ENCODE measurements at regions not wholly inside any gene's neighbourhood (a gene's known extent, or its start where the extent isn't known, plus 50 kb on each side); places are given as distances from the start of the nearest gene placed in this dataset.

GRCh38 chr2:62447411-62447810 lies 58.6 kb downstream of the TMEM17 start:
- peaks cover 29% of the 10 kb centered on the region for H3K27me3 ChIP-seq (ENCODE audit: control insufficient read depth, insufficient read depth, low read length)
- no peak overlapping the region for H3K27ac ChIP-seq (ENCODE audit: low read depth, low read length)
- H3K4me3 ChIP-seq (ENCODE audit: low read depth, low read length) = no peak overlapping the region
- H3K9me3 ChIP-seq (ENCODE audit: control insufficient read depth, insufficient read depth, low read length) = no peaks in the 10 kb centered on the region
- DNase-seq (ENCODE audit: low read depth, low spot score) = no peak
- CTCF ChIA-PET = interaction anchor here (0.9 kb wide), 1 partner anchor 328 kb away, joined by 4 read pairs; no protein-coding TSS in a partner anchor
- TF ChIP-seq, protein P1, sequence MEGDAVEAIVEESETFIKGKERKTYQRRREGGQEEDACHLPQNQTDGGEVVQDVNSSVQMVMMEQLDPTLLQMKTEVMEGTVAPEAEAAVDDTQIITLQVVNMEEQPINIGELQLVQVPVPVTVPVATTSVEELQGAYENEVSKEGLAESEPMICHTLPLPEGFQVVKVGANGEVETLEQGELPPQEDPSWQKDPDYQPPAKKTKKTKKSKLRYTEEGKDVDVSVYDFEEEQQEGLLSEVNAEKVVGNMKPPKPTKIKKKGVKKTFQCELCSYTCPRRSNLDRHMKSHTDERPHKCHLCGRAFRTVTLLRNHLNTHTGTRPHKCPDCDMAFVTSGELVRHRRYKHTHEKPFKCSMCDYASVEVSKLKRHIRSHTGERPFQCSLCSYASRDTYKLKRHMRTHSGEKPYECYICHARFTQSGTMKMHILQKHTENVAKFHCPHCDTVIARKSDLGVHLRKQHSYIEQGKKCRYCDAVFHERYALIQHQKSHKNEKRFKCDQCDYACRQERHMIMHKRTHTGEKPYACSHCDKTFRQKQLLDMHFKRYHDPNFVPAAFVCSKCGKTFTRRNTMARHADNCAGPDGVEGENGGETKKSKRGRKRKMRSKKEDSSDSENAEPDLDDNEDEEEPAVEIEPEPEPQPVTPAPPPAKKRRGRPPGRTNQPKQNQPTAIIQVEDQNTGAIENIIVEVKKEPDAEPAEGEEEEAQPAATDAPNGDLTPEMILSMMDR (IDR thresholded peaks at IDR 0.05; ENCODE audit: low read depth, low read length) = no peak
- POLR2A ChIA-PET = no interaction called here

GRCh38 chr2:62446491-62446890 lies 59.5 kb downstream of the TMEM17 start:
- ChIA-PET CTCF (interaction anchor here (1.0 to 1.3 kb wide), 2 partner anchors 11 to 453 kb away, joined by 3 to 4 read pairs; no protein-coding TSS in a partner anchor), POLR2A (no interaction called here)
- Histone ChIP-seq H3K27ac (ENCODE audit: low read depth, low read length) (no peak overlapping the region), H3K9me3 (ENCODE audit: control insufficient read depth, insufficient read depth, low read length) (no peaks in the 10 kb centered on the region), H3K4me3 (ENCODE audit: low read depth, low read length) (no peak overlapping the region), H3K27me3 (ENCODE audit: control insufficient read depth, insufficient read depth, low read length) (peaks cover 32% of the 10 kb centered on the region)
- no peak for DNase-seq (ENCODE audit: low read depth, low spot score)
- TF ChIP-seq, protein P1 (IDR thresholded peaks at IDR 0.05; ENCODE audit: low read depth, low read length) = no peak

- POLR2A ChIA-PET = no interaction called here
- Histone ChIP-seq H3K9me3 (ENCODE audit: control insufficient read depth, insufficient read depth, low read length) (no peaks in the 10 kb centered on the region), H3K27ac (ENCODE audit: low read depth, low read length) (no peak overlapping the region), H3K4me3 (ENCODE audit: low read depth, low read length) (no peak overlapping the region), H3K27me3 (ENCODE audit: control insufficient read depth, insufficient read depth, low read length) (peaks cover 31% of the 10 kb centered on the region)
- CTCF ChIA-PET = interaction anchor here (0.6 to 2.2 kb wide), 4 partner anchors 13 to 451 kb away, joined by 3 to 13 read pairs (median 3); no protein-coding TSS in a partner anchor
- TF ChIP-seq, protein P1 (IDR thresholded peaks at IDR 0.05; ENCODE audit: low read depth, low read length) = no peak
- no peak for DNase-seq (ENCODE audit: low read depth, low spot score)
These were observed 62.1 kb downstream of the TMEM17 start for GRCh38 chr2:62443886-62444285.

GRCh38 chr2:62443471-62443870 lies 62.5 kb downstream of the TMEM17 start:
- Histone ChIP-seq H3K27me3 (ENCODE audit: control insufficient read depth, insufficient read depth, low read length) (peaks cover 31% of the 10 kb centered on the region), H3K4me3 (ENCODE audit: low read depth, low read length) (no peak overlapping the region), H3K9me3 (ENCODE audit: control insufficient read depth, insufficient read depth, low read length) (no peaks in the 10 kb centered on the region), H3K27ac (ENCODE audit: low read depth, low read length) (no peak overlapping the region)
- POLR2A ChIA-PET = no interaction called here
- CTCF ChIA-PET = interaction anchor here (0.6 to 2.2 kb wide), 4 partner anchors 14 to 450 kb away, joined by 3 to 13 read pairs (median 3); no protein-coding TSS in a partner anchor
- TF ChIP-seq, protein P1 (IDR thresholded peaks at IDR 0.05; ENCODE audit: low read depth, low read length) = no peak
- no peak for DNase-seq (ENCODE audit: low read depth, low spot score)

DNA sequence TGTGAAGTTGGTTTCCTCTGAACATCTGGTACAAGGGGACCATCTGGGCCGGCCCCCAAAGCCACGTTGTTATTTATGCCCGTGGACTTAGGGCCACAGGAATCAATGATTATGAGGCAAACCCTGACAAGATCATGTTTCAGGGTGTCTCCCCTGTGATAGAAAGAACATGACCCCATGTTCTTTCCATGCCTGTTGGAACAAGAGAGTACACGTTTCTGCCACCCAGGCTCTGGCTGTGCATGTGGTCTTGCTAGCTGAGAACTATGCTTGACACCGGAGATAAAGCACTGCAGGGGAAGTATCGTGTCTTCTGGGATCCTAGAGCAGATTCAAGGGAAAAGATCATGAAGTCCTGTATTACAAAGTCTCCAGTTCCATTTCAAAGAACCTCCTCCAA lies 64.2 kb downstream of the TMEM17 start:
- no peak overlapping the region for H3K4me3 ChIP-seq (ENCODE audit: low read depth, low read length)
- POLR2A ChIA-PET = no interaction called here

More for the DNA sequence above, 64.2 kb downstream of the TMEM17 start:
- CTCF ChIA-PET = interaction anchor here (1.0 kb wide), 1 partner anchor 15 kb away, joined by 4 read pairs; no protein-coding TSS in a partner anchor
- no peaks in the 10 kb centered on the region for H3K9me3 ChIP-seq (ENCODE audit: control insufficient read depth, insufficient read depth, low read length)
- H3K27ac ChIP-seq (ENCODE audit: low read depth, low read length) = no peak overlapping the region
- H3K27me3 ChIP-seq (ENCODE audit: control insufficient read depth, insufficient read depth, low read length) = peaks cover 34% of the 10 kb centered on the region
- TF ChIP-seq, protein P1 (IDR thresholded peaks at IDR 0.05; ENCODE audit: low read depth, low read length) = no peak
- no peak for DNase-seq (ENCODE audit: low read depth, low spot score)

Measured in AG04450 (cell line).